GM12878 (cell line): ENCODE measurements at regions not wholly inside any gene's neighbourhood (a gene's known extent, or its start where the extent isn't known, plus 50 kb on each side); places are given as distances from the start of the nearest gene placed in this dataset.

Source experiments
- ATAC-seq: fragments of 200-7000 bp; cut with Tn5 transposase; 3 replicates; pipeline ENCODE4 v1.9.1; 2020; ENCODE audit warnings: mild to moderate bottlenecking, moderate library complexity
- BruUV-seq: library from RNA; stranded (reverse); fragments of 400-500 nt; replicated peaks from 2 replicates; lab custom pipeline; 2021; lab: Mats Ljungman, UMichigan
- CTCF ChIA-PET: fragments of 300-600 bp; sonication (Branson Sonifier 250); formaldehyde crosslinking; extraction: SDS; loops from one replicate; lab custom pipeline; 2021; ENCODE audit warnings: inconsistent platforms; lab: Yijun Ruan, JAX
- POLR2A ChIA-PET: fragments of 350-600 bp; formaldehyde crosslinking; extraction: SDS; loops from one replicate; lab custom pipeline; 2021; ENCODE audit warnings: inconsistent platforms; lab: Charles Lee
- RAD21 ChIA-PET: fragments of 300-600 bp; sonication (Branson Sonifier 250); formaldehyde crosslinking; loops from one replicate; lab custom pipeline; 2023; ENCODE audit warnings: antibody characterized with exemption; ENCODE audit not compliant: unreplicated experiment; lab: Charles Lee
- SMC1A ChIA-PET: fragments of 300-600 bp; sonication (Branson Sonifier 250); formaldehyde crosslinking; loops from one replicate; lab custom pipeline; 2023; ENCODE audit not compliant: unreplicated experiment, uncharacterized antibody; lab: Charles Lee
- DNase-seq: peaks from one replicate; pipeline ENCODE4 v3.0.0-alpha.2; 2011; ENCODE audit warnings: low read depth, low spot score
- FAIRE-seq: peaks from 3 replicates; lab custom pipeline; 2011; peaks lifted over from hg19 to GRCh38; lab: Jason Lieb, UNC
- H2AFZ ChIP-seq: 2 replicates; pipeline ENCODE4 v1.6.0; 2011; ENCODE audit warnings: low read depth, low read length, control low read depth; ENCODE audit not compliant: control insufficient read depth
- H3K27ac ChIP-seq: 2 replicates; pipeline ENCODE4 v1.5.1; 2011; ENCODE audit warnings: control low read depth; ENCODE audit not compliant: control insufficient read depth, insufficient read depth
- H3K27me3 ChIP-seq, 2 experiments: replicated peaks in 1 of 2; 2 replicates each; pipeline versions ENCODE4 v1.6.0 to v1.6.1; 2011; ENCODE audit warnings: low read length in 1 of 2; ENCODE audit not compliant: control insufficient read depth in 2 of 2, insufficient read depth in 2 of 2
- H3K36me3 ChIP-seq, 2 experiments: 2 replicates each; pipeline ENCODE4 v1.5.1; 2011; ENCODE audit warnings: low read length in 1 of 2; ENCODE audit not compliant: control insufficient read depth in 2 of 2, insufficient read depth in 2 of 2
- H3K4me1 ChIP-seq: 2 replicates; pipeline ENCODE4 v1.6.1; 2011; ENCODE audit warnings: mild to moderate bottlenecking, low read length, moderate library complexity, mixed read lengths; ENCODE audit not compliant: control insufficient read depth, insufficient read depth
- H3K4me2 ChIP-seq: 2 replicates; pipeline ENCODE4 v1.6.0; 2011; ENCODE audit warnings: control low read depth; ENCODE audit not compliant: control insufficient read depth, insufficient read depth
- H3K4me3 ChIP-seq: fragments of 200-600 bp; sonication (generic); 2 replicates; pipeline ENCODE4 v1.5.1; 2016
- H3K79me2 ChIP-seq: 2 replicates; pipeline ENCODE4 v1.6.0; 2011; ENCODE audit warnings: low read length; ENCODE audit not compliant: control insufficient read depth, insufficient read depth
- H3K9ac ChIP-seq: 2 replicates; pipeline ENCODE4 v1.8.0; 2011; ENCODE audit warnings: low read length, control low read depth, mixed read lengths; ENCODE audit not compliant: control insufficient read depth, insufficient read depth
- H3K9me3 ChIP-seq: replicated peaks from 3 replicates; pipeline ENCODE4 v1.5.1; 2011; ENCODE audit warnings: mild to moderate bottlenecking, low read length; ENCODE audit not compliant: control insufficient read depth, insufficient read depth
- H4K20me1 ChIP-seq: 2 replicates; pipeline ENCODE4 v1.6.0; 2011; ENCODE audit not compliant: control insufficient read depth, insufficient read depth
- CBFB ChIP-seq: IDR thresholded peaks from 2 replicates; pipeline ENCODE4 v1.6.1; 2016; ENCODE audit warnings: antibody characterized with exemption, low read depth
- ELK1 ChIP-seq: IDR thresholded peaks from 2 replicates; pipeline ENCODE4 v1.6.1; 2012; ENCODE audit warnings: low read depth, low read length, improper control_type of control experiment
- FOXM1 ChIP-seq: IDR thresholded peaks from 2 replicates; pipeline ENCODE4 v1.6.1; 2012; ENCODE audit warnings: low read depth, mild to moderate bottlenecking, inconsistent platforms, low read length, moderate library complexity
- GABPA ChIP-seq: IDR thresholded peaks from 2 replicates; pipeline ENCODE4 v1.6.1; 2014; ENCODE audit warnings: antibody characterized with exemption, low read depth, mild to moderate bottlenecking, inconsistent platforms
- MYB ChIP-seq: fragments of 150-350 bp; IDR thresholded peaks from 2 replicates; pipeline ENCODE4 v1.6.1; 2014; ENCODE audit warnings: mild to moderate bottlenecking, low read depth, low read length, borderline replicate concordance
- POLR2AphosphoS5 ChIP-seq: IDR thresholded peaks from 2 replicates; pipeline ENCODE4 v1.6.1; 2011; ENCODE audit warnings: mild to moderate bottlenecking, low read length, inconsistent platforms
- RFX5 ChIP-seq: IDR thresholded peaks from 2 replicates; pipeline ENCODE4 v1.6.1; 2011; ENCODE audit warnings: low read depth, low read length, improper control_type of control experiment
- SIX5 ChIP-seq: IDR thresholded peaks from 2 replicates; pipeline ENCODE4 v1.6.1; 2011; ENCODE audit warnings: mild to moderate bottlenecking, low read depth, low read length, moderate library complexity; ENCODE audit not compliant: severe bottlenecking
- SMAD1 ChIP-seq: fragments of 450-650 bp; IDR thresholded peaks from 2 replicates; pipeline ENCODE4 v1.6.1; 2018; ENCODE audit warnings: mild to moderate bottlenecking, low read depth; ENCODE audit not compliant: partially characterized antibody
- STAT3 ChIP-seq: IDR thresholded peaks from 2 replicates; pipeline ENCODE4 v1.6.1; 2011; ENCODE audit warnings: low read depth, low read length, improper control_type of control experiment
- USF2 ChIP-seq: IDR thresholded peaks from 2 replicates; pipeline ENCODE4 v1.6.1; 2011; ENCODE audit warnings: low read depth, low read length, improper control_type of control experiment, borderline replicate concordance
- WGBS: methylation state at CpG from one replicate; pipeline ENCODE4 v1.1.6; 2016; ENCODE audit warnings: low lambda C conversion rate; ENCODE audit not compliant: insufficient replicate concordance, insufficient coverage; ENCODE audit errors: missing lambda C conversion rate; 5-methylcytosine and 5-hydroxymethylcytosine counted together
- in situ Hi-C: fragments of 300-500 bp; cut with MboI; formaldehyde crosslinking; loops from 9 replicates; pipeline ENCODE4 v1.14.3; 2018; ENCODE audit warnings: mixed read lengths
- intact Hi-C: fragments of 100-400 bp; cut with micrococcal nuclease; formaldehyde crosslinking; loops from one replicate; pipeline ENCODE4 v1.14.2; 2022; ENCODE audit not compliant: unreplicated experiment

GRCh38 chrX:43540318-43540717, 115.8 kb upstream of the MAOA start:
- no peak for FAIRE-seq
- Histone ChIP-seq H4K20me1 (no peaks in the 10 kb centered on the region), H3K27me3 (no peaks in the 10 kb centered on the region), H3K4me3 (no peak overlapping the region), H3K4me1 (no peaks in the 10 kb centered on the region), H3K4me2 (no peak overlapping the region), H3K9ac (no peak overlapping the region), H3K27ac (no peak overlapping the region), H3K36me3 (no peaks in the 10 kb centered on the region), H2AFZ (no peak overlapping the region), H3K9me3 (no peaks in the 10 kb centered on the region), H3K79me2 (no peaks in the 10 kb centered on the region)
- in situ Hi-C loops (no loop called here), intact Hi-C loops (no loop called here)
- TF ChIP-seq GABPA, result no peak
- no peak for TF ChIP-seq SMAD1
- TF ChIP-seq MYB, result no peak
- TF ChIP-seq STAT3, result no peak
- TF ChIP-seq CBFB, result no peak
- TF ChIP-seq RFX5, result no peak
- TF ChIP-seq POLR2AphosphoS5, result no peak
- TF ChIP-seq FOXM1, result no peak
- TF ChIP-seq ELK1, result no peak
- TF ChIP-seq SIX5, result no peak
- no peak for TF ChIP-seq USF2
- DNase-seq, result no peak
- ChIA-PET SMC1A (interaction anchor here (1.3 kb wide), 1 partner anchor 8 kb away, joined by 3 read pairs; no protein-coding TSS in a partner anchor), POLR2A (no interaction called here), RAD21 (no interaction called here), CTCF (no interaction called here)
- no peak for ATAC-seq
- BruUV-seq, result no TSS peak
- 40% methylated on average over 3 of the region's 3 CpGs for WGBS
